ENCODE measurements at regions not wholly inside any gene's neighbourhood (a gene's known extent, or its start where the extent isn't known, plus 50 kb on each side); places are given as distances from the start of the nearest gene placed in this dataset.
"Not testable (repeated sequence)": the region's sequence is repeated elsewhere in the genome, so short reads cannot be mapped to it uniquely, and the experiment has no call there.

DNA sequence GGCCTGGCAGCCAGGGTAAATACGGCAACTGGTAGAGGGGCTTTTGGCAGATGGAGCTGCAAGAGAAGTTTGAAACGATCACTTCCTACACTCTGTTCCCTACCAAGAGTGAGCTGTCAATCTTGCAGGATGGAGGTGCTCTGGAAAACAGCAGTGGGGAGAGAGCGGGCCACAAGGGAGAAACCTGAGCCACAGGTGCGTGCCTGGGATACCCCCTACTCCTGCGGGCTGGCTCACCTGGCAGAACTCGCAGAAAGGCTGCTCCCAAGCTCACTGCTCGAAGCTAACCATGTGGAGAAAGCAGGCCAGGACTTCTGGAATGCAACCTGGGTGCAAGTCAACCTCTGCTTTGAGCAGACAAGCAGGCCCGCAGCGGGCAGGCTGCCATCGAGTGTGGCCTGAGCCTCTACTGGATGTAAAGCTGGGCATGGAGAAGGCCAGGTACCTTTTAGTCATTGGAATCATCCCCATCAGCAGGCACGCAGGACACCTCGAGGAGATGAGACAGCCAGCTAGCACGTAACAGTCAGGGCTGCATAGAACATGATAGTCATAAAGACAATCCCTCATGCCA lies 256.8 kb downstream of the BCL2L11 start:
- not testable (repeated sequence) for TF ChIP-seq EZH2 (IDR thresholded peaks at IDR 0.05; ENCODE audit: insufficient read depth, poor library complexity, severe bottlenecking); EZH2phosphoT487 (IDR thresholded peaks at IDR 0.05; ENCODE audit: insufficient read depth, low read depth)

Data from GM23248 (cell line).